ENCODE measurements at regions not wholly inside any gene's neighbourhood (a gene's known extent, or its start where the extent isn't known, plus 50 kb on each side); places are given as distances from the start of the nearest gene placed in this dataset.
"Not testable (repeated sequence)": the region's sequence is repeated elsewhere in the genome, so short reads cannot be mapped to it uniquely, and the experiment has no call there.

DNA sequence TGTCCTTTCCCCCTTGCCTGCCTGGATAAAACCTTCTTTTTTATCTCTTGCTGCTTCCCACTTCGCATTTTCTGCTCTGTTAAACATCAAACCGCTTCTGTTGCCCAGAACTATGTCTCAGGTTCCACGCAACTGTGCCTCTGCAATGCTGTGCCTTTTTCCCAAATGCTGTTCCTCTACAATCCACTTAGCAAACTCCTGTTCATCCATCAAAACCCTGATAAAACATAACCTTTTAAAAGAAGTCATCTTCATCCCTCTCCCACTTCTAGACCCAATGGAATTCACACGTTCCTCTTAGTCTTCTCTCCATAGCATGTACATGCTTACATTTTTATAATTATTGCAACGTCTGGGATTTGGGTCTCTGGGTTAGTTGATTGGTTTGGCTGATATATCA is 111.9 kb upstream of the RRN3 start:
- DNase-seq; H3K36me3 ChIP-seq; H3K4me3 ChIP-seq; H3K27ac ChIP-seq; in situ Hi-C loops (cut with MboI; ENCODE audit: low pct_ligation_motif_present in 1 of 4, low pct_unique_long_range_greater_than_20kb in 1 of 4, low sequenced_read_pairs in 3 of 4); intact Hi-C loops (cut with DNase I; ENCODE audit: low total_unique reads); H3K27me3 ChIP-seq; H3K4me1 ChIP-seq; H3K9me3 ChIP-seq: not testable (repeated sequence)
- 75 to 92% methylated on average over 3 to 5 of the region's 5 CpGs for WGBS, 2 donors (ENCODE audit: low coverage in 1 of 2)

DNA sequence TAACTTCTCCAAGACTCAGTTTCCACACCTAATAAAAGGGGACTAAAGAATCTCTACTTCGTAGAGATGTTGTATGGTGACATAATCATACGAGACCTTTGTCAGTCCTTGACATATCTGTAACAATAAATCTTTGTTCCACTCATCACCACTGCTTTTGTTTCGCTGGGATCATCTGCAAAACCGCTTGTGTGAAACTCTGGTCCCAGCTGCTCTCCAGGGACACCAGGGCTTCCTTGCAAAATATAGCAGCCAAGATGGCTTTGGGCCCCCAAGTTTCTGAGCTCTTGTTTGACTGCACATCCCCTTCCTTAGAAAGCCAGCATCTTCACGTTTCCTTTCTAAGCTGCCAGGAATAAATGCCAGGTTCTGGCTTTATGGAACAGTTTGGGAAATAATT is 110.5 kb upstream of the RRN3 start:
- H3K27me3 ChIP-seq; in situ Hi-C loops (cut with MboI; ENCODE audit: low pct_ligation_motif_present in 1 of 4, low pct_unique_long_range_greater_than_20kb in 1 of 4, low sequenced_read_pairs in 3 of 4); H3K36me3 ChIP-seq; H3K9me3 ChIP-seq; H3K4me1 ChIP-seq; DNase-seq; intact Hi-C loops (cut with DNase I; ENCODE audit: low total_unique reads); H3K27ac ChIP-seq; H3K4me3 ChIP-seq: not testable (repeated sequence)
- WGBS, 2 donors (ENCODE audit: low coverage in 1 of 2), result 75% methylated on average over 4 of the region's 5 CpGs; no CpG with 5 or more reads in 1 of the 2 donors

DNA sequence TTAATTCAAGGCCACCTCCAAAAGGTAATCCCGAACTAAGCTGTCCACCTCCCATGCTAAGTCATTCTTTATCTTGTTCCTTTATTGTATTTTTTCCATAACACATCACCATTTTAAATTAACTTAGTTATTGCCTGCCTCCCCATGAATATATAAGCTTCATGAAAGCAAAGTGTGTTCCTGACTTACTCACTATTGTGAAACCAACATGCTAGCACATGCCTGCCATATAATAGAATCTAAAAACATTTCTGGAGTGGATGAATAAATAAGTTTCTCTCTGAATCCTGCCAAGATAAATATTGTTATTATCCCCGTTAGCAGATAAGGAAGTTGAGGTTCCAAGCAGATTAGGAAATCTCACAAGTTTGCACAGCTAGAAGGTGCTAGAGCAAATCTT is 98.7 kb upstream of the RRN3 start:
- in situ Hi-C loops (cut with MboI; ENCODE audit: low pct_ligation_motif_present in 1 of 4, low pct_unique_long_range_greater_than_20kb in 1 of 4, low sequenced_read_pairs in 3 of 4); DNase-seq; H3K27ac ChIP-seq; H3K27me3 ChIP-seq; H3K36me3 ChIP-seq; H3K9me3 ChIP-seq; H3K4me1 ChIP-seq; intact Hi-C loops (cut with DNase I; ENCODE audit: low total_unique reads); H3K4me3 ChIP-seq: not testable (repeated sequence)
- 37 to 67% methylated on average over 1 to 2 of the region's 2 CpGs for WGBS, 2 donors (ENCODE audit: low coverage in 1 of 2)

DNA sequence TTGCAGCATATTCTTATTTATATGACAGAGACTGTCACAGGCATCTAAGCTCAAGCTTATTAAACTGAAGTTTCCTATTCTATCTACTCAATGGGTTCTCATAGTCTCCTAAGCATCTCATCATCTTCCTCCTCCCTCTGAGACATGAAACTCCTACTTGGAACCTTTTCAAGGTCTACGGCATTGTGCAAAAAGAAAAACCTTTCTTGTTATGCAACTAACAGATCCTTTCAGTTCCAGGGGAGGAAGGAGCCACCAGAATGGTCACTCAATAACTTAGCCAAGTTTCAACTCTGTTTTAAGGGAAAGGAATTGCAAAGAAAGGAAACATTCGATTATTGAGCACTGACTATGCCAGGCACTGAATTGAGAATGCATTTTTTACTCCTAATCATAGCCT is 98.1 kb upstream of the RRN3 start:
- H3K4me1 ChIP-seq; H3K27ac ChIP-seq; in situ Hi-C loops (cut with MboI; ENCODE audit: low pct_ligation_motif_present in 1 of 4, low pct_unique_long_range_greater_than_20kb in 1 of 4, low sequenced_read_pairs in 3 of 4); DNase-seq; H3K36me3 ChIP-seq; H3K9me3 ChIP-seq; H3K27me3 ChIP-seq; H3K4me3 ChIP-seq; intact Hi-C loops (cut with DNase I; ENCODE audit: low total_unique reads): not testable (repeated sequence)
- 68% methylated on average over 2 of the region's 2 CpGs; no CpG with 5 or more reads in 1 of the 2 donors for WGBS, 2 donors (ENCODE audit: low coverage in 1 of 2)

DNA sequence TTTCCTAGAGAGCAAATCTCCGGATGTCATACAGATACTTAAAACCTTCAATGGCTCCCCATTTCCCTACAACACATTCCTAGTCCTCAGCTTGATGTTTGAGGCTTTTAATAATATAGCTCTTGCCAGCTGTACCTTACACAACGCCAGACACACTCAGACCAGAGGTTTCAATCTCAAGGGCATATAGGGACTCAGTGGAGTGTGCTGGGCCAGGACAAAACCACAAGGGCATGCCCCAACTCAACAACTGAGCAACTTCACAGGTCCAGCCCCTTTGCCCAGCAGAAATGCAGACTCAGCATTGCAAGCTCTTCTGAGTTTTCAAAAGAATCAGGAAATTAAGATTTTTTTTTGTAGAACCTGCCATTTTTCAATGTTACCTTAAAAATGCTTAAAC is 95.4 kb upstream of the RRN3 start:
- in situ Hi-C loops (cut with MboI; ENCODE audit: low pct_ligation_motif_present in 1 of 4, low pct_unique_long_range_greater_than_20kb in 1 of 4, low sequenced_read_pairs in 3 of 4); H3K27me3 ChIP-seq; DNase-seq; intact Hi-C loops (cut with DNase I; ENCODE audit: low total_unique reads); H3K9me3 ChIP-seq; H3K4me1 ChIP-seq; H3K36me3 ChIP-seq; H3K4me3 ChIP-seq; H3K27ac ChIP-seq: not testable (repeated sequence)
- WGBS, 2 donors (ENCODE audit: low coverage in 1 of 2), result no CpG with 5 or more reads among the region's 2 CpGs
